C4-2B (cell line): ENCODE measurements at regions not wholly inside any gene's neighbourhood (a gene's known extent, or its start where the extent isn't known, plus 50 kb on each side); places are given as distances from the start of the nearest gene placed in this dataset.

Source experiments
- ZFX ChIP-seq: fragments of 450-650 bp; IDR thresholded peaks from 2 replicates; pipeline ENCODE4 v1.6.1; 2017
- TF ChIP-seq, protein P1 (sequence below): fragments of 450-650 bp; conservative IDR thresholded peaks from 2 replicates; pipeline ENCODE4 v1.5.1; 2017; ENCODE audit warnings: mild to moderate bottlenecking

DNA sequence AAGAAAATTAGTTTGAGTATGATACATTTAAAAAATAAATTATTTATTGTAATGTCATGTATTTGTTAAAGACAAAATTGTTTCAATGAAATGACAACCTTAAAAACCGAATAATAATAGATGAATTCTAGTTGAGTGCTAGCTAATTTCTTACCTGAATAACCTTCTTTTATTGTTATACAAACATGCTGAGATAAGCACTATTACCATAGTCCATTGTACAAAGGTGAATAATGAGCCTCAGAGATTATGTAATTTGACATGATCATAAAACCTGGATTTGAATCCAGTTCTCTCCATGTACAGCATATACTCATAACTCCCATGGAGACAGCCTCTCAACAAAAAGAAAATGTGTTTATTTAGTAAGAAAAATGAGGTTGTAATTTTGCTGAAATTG lies 1512.9 kb downstream of the PCDH19 start:
- TF ChIP-seq, protein P1, sequence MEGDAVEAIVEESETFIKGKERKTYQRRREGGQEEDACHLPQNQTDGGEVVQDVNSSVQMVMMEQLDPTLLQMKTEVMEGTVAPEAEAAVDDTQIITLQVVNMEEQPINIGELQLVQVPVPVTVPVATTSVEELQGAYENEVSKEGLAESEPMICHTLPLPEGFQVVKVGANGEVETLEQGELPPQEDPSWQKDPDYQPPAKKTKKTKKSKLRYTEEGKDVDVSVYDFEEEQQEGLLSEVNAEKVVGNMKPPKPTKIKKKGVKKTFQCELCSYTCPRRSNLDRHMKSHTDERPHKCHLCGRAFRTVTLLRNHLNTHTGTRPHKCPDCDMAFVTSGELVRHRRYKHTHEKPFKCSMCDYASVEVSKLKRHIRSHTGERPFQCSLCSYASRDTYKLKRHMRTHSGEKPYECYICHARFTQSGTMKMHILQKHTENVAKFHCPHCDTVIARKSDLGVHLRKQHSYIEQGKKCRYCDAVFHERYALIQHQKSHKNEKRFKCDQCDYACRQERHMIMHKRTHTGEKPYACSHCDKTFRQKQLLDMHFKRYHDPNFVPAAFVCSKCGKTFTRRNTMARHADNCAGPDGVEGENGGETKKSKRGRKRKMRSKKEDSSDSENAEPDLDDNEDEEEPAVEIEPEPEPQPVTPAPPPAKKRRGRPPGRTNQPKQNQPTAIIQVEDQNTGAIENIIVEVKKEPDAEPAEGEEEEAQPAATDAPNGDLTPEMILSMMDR = no peak
- TF ChIP-seq ZFX = no peak
